ENCODE measurements at regions not wholly inside any gene's neighbourhood (a gene's known extent, or its start where the extent isn't known, plus 50 kb on each side); places are given as distances from the start of the nearest gene placed in this dataset.

- TF ChIP-seq BHLHE40 (IDR thresholded peaks at IDR 0.05; ENCODE audit: borderline replicate concordance) (no peak), PKNOX1 (IDR thresholded peaks at IDR 0.05) (no peak), ARNT (IDR thresholded peaks at IDR 0.05) (no peak), SUZ12 (IDR thresholded peaks at IDR 0.05) (no peak), FOXK2 (IDR thresholded peaks at IDR 0.05) (no peak), TARDBP (IDR thresholded peaks at IDR 0.05) (no peak), ZNF384 (IDR thresholded peaks at IDR 0.05) (no peak), SP1 (IDR thresholded peaks at IDR 0.05) (no peak), FOXM1 (IDR thresholded peaks at IDR 0.05; ENCODE audit: borderline replicate concordance) (no peak), LEF1 (IDR thresholded peaks at IDR 0.05; ENCODE audit: borderline replicate concordance) (no peak), HDGF (IDR thresholded peaks at IDR 0.05; ENCODE audit: borderline replicate concordance) (no peak), FOXA1 (IDR thresholded peaks at IDR 0.05) (no peak)
Measured at GRCh38 chrX:97909245-97909644, 1025.5 kb downstream of the RPA4 start.
